Activated CD4-positive, alpha-beta T cell treated with anti-CD3 and anti-CD28 coated beads, Interleukin-2, amount 50 U/mL, for 1 hour (primary cell): ENCODE measurements at regions not wholly inside any gene's neighbourhood (a gene's known extent, or its start where the extent isn't known, plus 50 kb on each side); places are given as distances from the start of the nearest gene placed in this dataset.
"Not testable (repeated sequence)": the region's sequence is repeated elsewhere in the genome, so short reads cannot be mapped to it uniquely, and the experiment has no call there.

Experiments
- DNase-seq: peaks from one replicate; pipeline ENCODE4 v3.0.0-alpha.2; 2020

DNA sequence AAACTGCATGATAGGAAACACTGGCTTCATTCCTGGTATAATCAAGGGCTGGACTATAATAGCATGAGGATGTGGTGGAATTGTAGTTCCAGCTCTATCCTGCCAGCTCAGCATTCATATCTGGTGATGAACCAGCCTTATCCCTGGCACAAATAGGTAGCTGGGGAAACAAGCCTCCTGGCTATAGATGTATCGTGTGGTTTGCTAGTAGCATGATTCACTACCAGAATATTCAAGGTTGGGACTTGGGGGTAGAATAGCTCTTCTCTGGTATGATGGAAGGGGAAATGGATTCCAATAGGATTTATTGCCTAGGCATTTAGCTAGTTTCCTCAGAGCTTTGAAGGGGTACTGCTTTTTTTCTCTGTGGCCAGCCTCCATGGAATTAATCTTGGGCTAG, 532.8 kb downstream of the FBXO15 start:
- DNase-seq, result no peak

GRCh38 chr18:73613706-73614340, 533.8 kb downstream of the FBXO15 start:
- no peak for DNase-seq

- DNase-seq, result no peak
Measured at GRCh38 chr18:73597832-73598615, 549.6 kb downstream of the FBXO15 start.

DNA sequence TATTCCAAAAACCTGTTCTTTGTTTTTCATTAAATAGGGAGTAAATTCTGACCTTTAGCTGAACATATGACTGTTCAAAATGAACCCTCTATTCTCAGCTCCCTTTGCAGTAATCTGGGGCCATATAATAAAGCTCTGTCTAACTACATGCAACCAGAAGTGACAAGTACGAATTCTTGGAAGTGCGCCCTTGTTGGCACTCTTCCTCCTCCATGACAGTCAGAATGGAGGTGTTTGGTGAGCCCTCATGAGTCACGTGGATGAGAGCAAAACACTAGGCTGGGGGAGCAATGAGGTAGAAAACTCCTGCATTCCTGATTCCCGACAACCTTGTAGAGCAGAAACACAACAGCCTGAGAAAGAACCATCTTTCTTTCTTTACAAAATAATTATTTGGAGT, 552.9 kb downstream of the FBXO15 start:
- no peak for DNase-seq

DNA sequence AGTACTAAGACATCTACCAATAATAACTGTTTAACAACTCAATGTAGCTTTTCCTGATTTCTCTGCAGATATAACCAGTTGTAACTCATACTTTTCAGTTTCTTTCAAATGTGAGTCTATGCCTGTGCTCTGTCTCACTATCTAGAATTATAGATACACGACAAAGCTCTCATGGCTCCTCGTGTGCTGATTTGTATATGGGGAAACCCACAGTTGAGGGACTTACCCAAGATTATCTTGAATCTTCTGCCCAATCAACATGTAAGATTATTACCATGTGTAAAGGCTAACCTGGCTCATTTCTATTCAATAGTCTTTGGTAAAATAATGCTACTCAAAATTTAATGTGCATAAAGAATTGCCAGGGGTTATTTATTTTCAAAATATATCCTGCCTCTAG, 554.4 kb downstream of the FBXO15 start:
- DNase-seq, result no peak

- no peak for DNase-seq
Measured at GRCh38 chr18:73590950-73591349, 556.7 kb downstream of the FBXO15 start.

GRCh38 chr18:73579698-73580097, 567.9 kb downstream of the FBXO15 start:
- DNase-seq, result no peak

GRCh38 chr18:73577365-73577764, 570.3 kb downstream of the FBXO15 start:
- DNase-seq, result no peak

- DNase-seq, result no peak
Measured at GRCh38 chr18:73563901-73564472, 583.6 kb downstream of the FBXO15 start.

DNA sequence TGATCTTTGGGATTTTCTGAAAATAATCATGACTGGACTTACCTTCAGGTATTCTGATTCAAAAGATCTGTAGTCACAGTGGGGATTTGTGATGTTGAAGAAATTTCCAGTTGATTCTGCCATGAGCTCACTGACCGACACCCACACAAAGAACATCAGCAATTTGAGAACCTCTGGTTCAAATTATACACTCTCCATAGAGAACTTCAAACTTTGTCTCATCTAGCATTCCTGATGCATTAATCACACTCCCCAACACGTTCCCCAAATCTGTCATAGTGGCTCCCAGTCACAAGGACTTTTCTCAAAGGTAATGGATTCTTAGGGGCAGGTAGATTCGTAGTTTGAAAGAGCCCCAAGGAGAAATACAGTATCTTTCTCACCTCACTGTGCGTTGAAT, 584.3 kb downstream of the FBXO15 start:
- no peak for DNase-seq

DNA sequence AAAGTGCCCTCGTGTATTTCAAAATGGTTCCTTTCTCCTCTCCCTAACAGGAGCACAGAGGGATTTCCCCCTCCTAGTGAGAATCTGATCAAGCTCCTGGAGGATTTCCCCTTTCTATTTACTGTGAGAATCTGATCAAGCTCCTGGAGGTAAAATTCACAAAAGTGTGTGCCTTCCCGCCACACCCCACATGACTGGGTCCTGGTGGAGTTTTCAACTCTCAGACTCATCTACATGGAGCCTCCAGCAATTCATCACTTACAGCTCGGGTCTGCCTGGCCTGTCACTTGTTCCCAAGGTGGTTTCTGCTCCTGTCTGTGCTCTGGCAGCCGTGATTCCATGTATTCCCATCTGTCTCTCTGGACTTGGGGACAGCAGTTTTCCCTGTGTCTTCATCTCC, 590.7 kb downstream of the FBXO15 start:
- no peak for DNase-seq

GRCh38 chr18:73552171-73552570, 595.5 kb downstream of the FBXO15 start:
- DNase-seq, result no peak

GRCh38 chr18:73551211-73551610, 596.4 kb downstream of the FBXO15 start:
- no peak for DNase-seq

DNA sequence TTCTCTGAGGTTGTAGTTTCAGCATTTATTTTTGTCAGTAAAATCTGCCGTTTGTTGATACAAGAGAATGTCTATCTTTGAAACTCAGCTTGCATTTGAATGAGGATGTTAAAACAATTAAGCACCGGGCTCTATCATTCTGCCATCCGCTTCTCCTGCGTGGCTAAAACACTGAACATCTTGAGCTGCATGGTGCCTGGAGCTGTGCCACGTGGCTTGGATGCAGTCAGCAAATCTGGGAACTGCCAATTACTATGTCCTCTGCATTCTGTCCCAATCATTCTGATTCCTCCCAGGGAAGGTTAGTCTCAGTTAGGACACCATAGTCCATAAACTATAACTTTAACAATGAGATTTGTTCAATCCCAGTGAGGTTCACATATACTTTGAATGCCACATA, 598.4 kb downstream of the FBXO15 start:
- no peak for DNase-seq

GRCh38 chr18:73545472-73545871, 602.2 kb downstream of the FBXO15 start:
- DNase-seq, result no peak

DNA sequence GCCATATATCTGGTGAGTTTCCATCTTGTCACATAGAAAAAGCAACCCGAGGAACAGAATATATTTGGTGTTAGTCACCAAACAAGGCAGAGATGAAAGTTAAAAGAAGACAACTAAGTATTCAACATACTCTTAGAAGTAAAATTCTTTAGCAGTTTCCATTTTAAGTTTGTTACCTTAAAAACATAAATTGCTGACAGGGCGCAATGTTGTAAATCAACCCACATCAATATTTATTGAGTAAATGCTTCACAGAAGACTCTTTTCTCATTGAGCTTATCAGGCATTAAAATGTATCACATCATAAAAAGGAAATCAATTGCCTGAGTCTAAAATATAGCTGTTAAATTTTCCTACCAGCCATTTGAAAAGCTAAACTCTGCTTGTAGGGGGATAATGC, 603.0 kb downstream of the FBXO15 start:
- no peak for DNase-seq

DNA sequence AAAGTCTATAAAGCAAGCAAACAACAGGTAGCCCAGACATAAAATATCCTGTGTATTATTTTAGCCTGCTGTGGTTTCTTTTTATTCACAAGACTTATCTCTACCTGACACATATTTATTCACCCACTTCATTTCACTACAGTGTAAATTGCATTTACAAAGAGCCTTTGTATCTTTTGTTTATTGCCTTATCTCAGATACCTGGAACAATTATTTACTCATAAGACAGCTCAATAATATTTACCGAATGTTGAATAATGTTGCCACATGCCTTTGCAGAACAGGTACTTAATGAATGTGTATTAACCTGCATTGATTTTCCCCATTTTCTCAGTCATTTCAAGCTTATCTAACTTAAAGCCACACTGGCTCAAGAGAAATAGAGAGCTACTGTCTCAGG, 603.6 kb downstream of the FBXO15 start:
- no peak for DNase-seq

GRCh38 chr18:73535990-73536389, 611.6 kb downstream of the FBXO15 start:
- DNase-seq, result no peak

GRCh38 chr18:73535189-73535588, 612.4 kb downstream of the FBXO15 start:
- no peak for DNase-seq

DNA sequence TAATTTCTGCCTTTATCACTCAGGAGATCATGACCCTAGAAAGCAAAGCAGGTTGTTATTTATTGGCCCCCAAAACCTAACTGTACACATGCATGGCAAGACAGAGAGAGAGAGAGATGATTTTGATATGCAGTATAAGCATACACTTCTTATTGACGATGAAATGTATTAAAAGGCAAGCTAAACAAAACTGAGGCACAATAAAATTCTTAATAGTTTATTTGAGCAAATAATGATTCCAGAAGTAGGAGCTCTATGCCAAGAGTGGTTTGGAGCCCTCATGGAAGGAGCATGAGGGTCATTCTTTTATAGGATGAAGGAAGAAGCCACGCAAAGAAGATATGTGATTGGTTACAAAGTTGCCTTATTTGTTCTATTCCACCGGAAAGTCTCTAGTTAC, 616.0 kb downstream of the FBXO15 start:
- DNase-seq, result no peak

DNA sequence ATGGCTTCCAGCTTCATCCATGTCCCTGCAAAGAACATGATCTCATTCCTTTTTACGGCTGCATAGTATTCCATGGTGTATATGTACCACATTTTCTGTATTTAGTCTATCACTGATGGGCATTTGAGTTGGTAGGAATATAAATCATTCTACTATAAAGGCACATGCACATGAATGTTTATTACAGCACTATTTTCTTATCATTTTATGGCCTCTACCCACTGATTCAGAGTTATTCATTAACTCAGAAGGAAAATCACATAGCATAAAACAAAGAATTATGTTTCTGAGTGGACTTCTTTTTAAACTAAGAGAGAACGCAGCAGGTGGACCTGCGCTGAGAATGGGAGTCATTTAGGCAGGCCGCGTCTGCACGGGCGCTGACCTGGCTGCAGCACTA, 619.6 kb downstream of the FBXO15 start:
- DNase-seq, result no peak

DNA sequence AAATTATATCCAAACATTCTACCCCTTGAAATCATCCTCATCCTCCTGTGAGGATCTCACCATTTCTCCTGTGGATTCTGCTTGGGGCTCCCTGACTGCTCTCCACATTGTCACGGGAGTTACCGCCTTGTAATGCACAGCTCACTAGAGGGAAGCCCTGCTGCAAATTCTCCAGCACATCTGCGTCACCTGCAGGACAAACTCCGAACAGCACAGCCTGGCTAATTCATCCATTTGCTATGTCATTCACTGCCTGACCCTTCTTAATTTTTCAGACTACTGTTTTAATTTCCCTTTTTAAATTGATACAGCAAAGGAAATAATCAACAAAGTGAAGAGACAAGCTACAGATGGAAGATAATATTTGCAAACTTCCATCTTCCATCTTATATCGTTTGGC, 627.4 kb downstream of the FBXO15 start:
- DNase-seq, result no peak

DNA sequence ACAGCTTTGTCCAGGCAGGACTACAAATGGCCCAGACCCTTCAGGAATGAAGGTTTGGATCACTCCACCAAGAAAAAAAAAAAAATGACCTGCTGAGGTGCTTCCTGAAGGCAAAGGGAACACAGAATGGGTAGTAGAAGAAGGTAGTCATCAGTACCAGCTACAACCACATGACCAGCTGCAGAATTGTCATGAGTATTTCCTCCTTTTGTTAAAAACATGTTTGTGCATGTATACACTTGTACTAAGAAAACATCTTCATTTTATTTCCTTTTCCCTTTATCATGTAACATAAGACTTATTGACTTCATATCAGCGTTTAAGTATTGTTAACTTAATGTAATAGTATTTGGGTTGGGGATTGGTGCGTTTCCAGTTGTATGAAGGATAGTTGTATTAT, 631.6 kb downstream of the FBXO15 start:
- DNase-seq, result not testable (repeated sequence)

- no peak for DNase-seq
Measured at GRCh38 chr18:73514449-73514848, 633.2 kb downstream of the FBXO15 start.
